Esophagus squamous epithelium (tissue), 4 donors: ENCODE measurements at regions not wholly inside any gene's neighbourhood (a gene's known extent, or its start where the extent isn't known, plus 50 kb on each side); places are given as distances from the start of the nearest gene placed in this dataset.

Source experiments
- CTCF ChIP-seq, 6 experiments: fragments of 450-650 bp in 4 of 6; fragments of 200-600 bp in 2 of 6; sonication (generic) in 2 of 6; IDR thresholded peaks; one replicate each; pipeline ENCODE4 v1.5.1; 2016 to 2019; ENCODE audit warnings: antibody characterized with exemption in 6 of 6, mild to moderate bottlenecking in 4 of 6, moderate library complexity in 4 of 6
- POLR2A ChIP-seq, 4 donors: fragments of 450-650 bp; IDR thresholded peaks; one replicate each; pipeline ENCODE4 v1.6.1; 2017; ENCODE audit warnings: antibody characterized with exemption in 4 of 4, mild to moderate bottlenecking in 4 of 4, moderate library complexity in 3 of 4

DNA sequence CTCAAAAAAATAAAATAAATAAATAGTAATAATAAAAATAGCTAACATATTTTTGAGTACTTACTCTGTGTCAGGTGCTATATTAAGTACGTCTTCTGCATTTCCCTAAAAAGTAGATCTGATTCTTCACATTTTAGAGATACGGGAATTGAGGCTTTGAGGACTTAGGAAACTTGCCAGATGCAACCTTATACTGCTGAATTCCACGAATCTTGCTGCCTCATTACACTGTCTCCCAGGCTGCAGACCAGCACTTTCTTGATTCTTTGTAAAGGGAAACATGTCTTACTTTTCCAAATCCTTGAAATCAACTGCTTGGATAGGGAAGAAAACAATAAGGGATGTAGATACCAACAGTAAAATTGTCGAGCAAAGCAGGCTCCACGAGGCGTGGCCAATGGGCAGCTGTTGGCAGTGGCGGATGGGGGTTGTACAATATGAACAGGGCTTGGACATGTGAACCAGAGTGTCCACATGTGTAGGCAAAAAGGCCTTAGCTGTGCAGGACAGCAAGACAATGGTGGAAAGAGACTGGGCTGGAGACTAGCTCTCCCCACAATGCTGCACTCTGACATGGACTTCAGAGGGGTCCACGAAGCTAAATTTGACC lies 124.3 kb upstream of the RAI14 start:
- TF ChIP-seq CTCF (IDR thresholded peaks at IDR 0.05), result no peak
- TF ChIP-seq POLR2A (IDR thresholded peaks at IDR 0.05), result no peak
